HuH-7 (cell line): ENCODE measurements at regions not wholly inside any gene's neighbourhood (a gene's known extent, or its start where the extent isn't known, plus 50 kb on each side); places are given as distances from the start of the nearest gene placed in this dataset.
A peak's percentile ranks its signal among the peaks of the same experiment; 100 is the strongest.
"Not testable (repeated sequence)": the region's sequence is repeated elsewhere in the genome, so short reads cannot be mapped to it uniquely, and the experiment has no call there.

Experiments used
- DNase-seq: peaks from one replicate; pipeline ENCODE4 v3.0.0; 2011; ENCODE audit warnings: low spot score

- DNase-seq, result not testable (repeated sequence)
These were observed 95.7 kb upstream of the TRIM77 start for GRCh38 chr11:89614428-89614827.

GRCh38 chr11:89615642-89616041, 94.5 kb upstream of the TRIM77 start:
- not testable (repeated sequence) for DNase-seq

GRCh38 chr11:89616161-89616560, 93.9 kb upstream of the TRIM77 start:
- not testable (repeated sequence) for DNase-seq

- DNase-seq, result not testable (repeated sequence)
These were observed 93.0 kb upstream of the TRIM77 start for GRCh38 chr11:89616999-89617602.

- not testable (repeated sequence) for DNase-seq
These were observed 89.4 kb upstream of the TRIM77 start for GRCh38 chr11:89620721-89621120.

- DNase-seq, result no peak
These were observed 84.9 kb upstream of the TRIM77 start for GRCh38 chr11:89625171-89625570.

GRCh38 chr11:89626366-89626765, 83.7 kb upstream of the TRIM77 start:
- no peak for DNase-seq

- not testable (repeated sequence) for DNase-seq
These were observed 83.2 kb upstream of the TRIM77 start for GRCh38 chr11:89626881-89627280.

- no peak for DNase-seq
These were observed 76.9 kb upstream of the TRIM77 start for GRCh38 chr11:89633135-89633705.

GRCh38 chr11:89640777-89641176, 69.3 kb upstream of the TRIM77 start:
- not testable (repeated sequence) for DNase-seq

- not testable (repeated sequence) for DNase-seq
These were observed 61.9 kb upstream of the TRIM77 start for GRCh38 chr11:89648232-89648631.

- DNase-seq, result not testable (repeated sequence)
These were observed 61.1 kb upstream of the TRIM77 start for GRCh38 chr11:89648996-89649395.

- not testable (repeated sequence) for DNase-seq
These were observed 55.4 kb upstream of the TRIM77 start for GRCh38 chr11:89654669-89655068.

GRCh38 chr11:89658767-89659166, 51.3 kb upstream of the TRIM77 start:
- DNase-seq, result not testable (repeated sequence)

GRCh38 chr11:89659414-89659813, 50.7 kb upstream of the TRIM77 start:
- not testable (repeated sequence) for DNase-seq

- peak; percentile 7 for DNase-seq
These were observed 49.9 kb upstream of the TRIM77 start for GRCh38 chr11:89660234-89660633.
